ENCODE measurements at regions not wholly inside any gene's neighbourhood (a gene's known extent, or its start where the extent isn't known, plus 50 kb on each side); places are given as distances from the start of the nearest gene placed in this dataset.
"Not testable (repeated sequence)": the region's sequence is repeated elsewhere in the genome, so short reads cannot be mapped to it uniquely, and the experiment has no call there.

GRCh38 chr2:5617796-5618195, 74.4 kb upstream of the SOX11 start:
- DNase-seq (ENCODE audit: low spot score) = no peak

DNA sequence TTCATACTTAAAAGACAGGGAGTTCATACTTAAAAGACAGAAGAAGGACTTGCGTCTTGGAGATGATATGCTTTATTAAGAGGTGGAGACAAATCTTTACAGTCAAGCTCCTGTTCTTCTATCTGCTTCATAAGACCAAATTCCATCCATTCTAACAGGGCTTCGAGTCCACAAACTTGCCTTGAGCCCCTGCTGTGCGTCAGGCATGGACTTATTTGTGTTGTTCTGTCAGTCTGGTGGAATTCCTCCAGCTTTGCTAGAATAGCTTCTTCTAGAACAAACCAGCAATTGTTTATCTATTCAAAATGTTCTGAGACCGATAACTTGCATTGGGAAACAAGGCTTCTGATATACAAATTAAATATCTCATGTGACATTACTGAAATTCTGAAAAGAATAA, 73.9 kb upstream of the SOX11 start:
- DNase-seq (ENCODE audit: low spot score) = peak; percentile 57

DNA sequence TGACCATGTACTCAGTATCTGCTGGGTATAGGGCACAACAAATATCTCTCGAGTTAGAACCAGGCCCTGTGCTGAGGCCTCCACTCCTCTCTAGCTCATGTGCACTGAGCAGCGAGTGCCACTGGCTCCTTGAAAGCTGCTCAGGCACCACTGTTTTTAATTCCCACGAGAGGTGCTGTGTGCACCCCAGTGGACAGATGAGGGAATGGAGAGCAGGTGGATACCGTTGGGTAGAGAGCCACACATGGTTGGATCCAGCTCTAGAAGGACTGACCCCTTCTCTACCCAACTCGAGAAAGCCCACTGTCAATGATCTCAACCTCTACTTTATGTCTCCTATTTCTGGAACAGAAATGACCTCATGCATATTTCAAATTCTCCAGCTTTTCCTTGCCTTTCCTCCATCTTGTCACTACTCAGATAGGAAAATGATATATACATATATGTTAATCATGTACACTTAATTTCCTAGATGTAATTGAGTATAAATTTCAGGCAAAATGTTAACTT, 66.6 kb upstream of the SOX11 start:
- not testable (repeated sequence) for DNase-seq (ENCODE audit: low spot score)

GRCh38 chr2:5628484-5628883, 63.7 kb upstream of the SOX11 start:
- not testable (repeated sequence) for DNase-seq (ENCODE audit: low spot score)

- DNase-seq (ENCODE audit: low spot score) = not testable (repeated sequence)
These were observed 62.7 kb upstream of the SOX11 start for GRCh38 chr2:5629510-5629909.

GRCh38 chr2:5637051-5637450, 55.1 kb upstream of the SOX11 start:
- DNase-seq (ENCODE audit: low spot score) = not testable (repeated sequence)

Measured in pons (tissue), 1 donor.